Tibial artery (tissue), 4 donors: ENCODE measurements at regions not wholly inside any gene's neighbourhood (a gene's known extent, or its start where the extent isn't known, plus 50 kb on each side); places are given as distances from the start of the nearest gene placed in this dataset.

Experiments used
- DNase-seq, 2 donors: peaks; one replicate each; pipeline ENCODE4 v3.0.0-alpha.2; 2019
- H3K27ac ChIP-seq, 2 donors: fragments of 200-600 bp; sonication (generic) in 1 of 2; 1 replicate in 1 of 2; 2 replicates in 1 of 2; pipeline ENCODE4 v1.5.1; 2018 to 2019; ENCODE audit warnings: mild to moderate bottlenecking in 1 of 2
- H3K27me3 ChIP-seq, 2 donors: fragments of 200-600 bp; sonication (generic) in 1 of 2; one replicate each; pipeline versions ENCODE4 v1.5.1 to v1.6.0; 2016 to 2019
- H3K36me3 ChIP-seq, 3 donors: fragments of 200-600 bp; sonication (generic) in 2 of 3; one replicate each; pipeline ENCODE4 v1.5.1; 2016 to 2019; ENCODE audit warnings: mild to moderate bottlenecking in 2 of 3
- H3K4me1 ChIP-seq, 4 donors: fragments of 200-600 bp; sonication (generic) in 2 of 4; 1 replicate in 3 of 4; 2 replicates in 1 of 4; pipeline ENCODE4 v1.5.1; 2016 to 2019
- H3K4me3 ChIP-seq, 2 donors: fragments of 200-600 bp; sonication (generic) in 1 of 2; 1 replicate in 1 of 2; 2 replicates in 1 of 2; pipeline ENCODE4 v1.5.1; 2018 to 2019; ENCODE audit warnings: mild to moderate bottlenecking in 2 of 2
- H3K9me3 ChIP-seq, 3 donors: fragments of 200-600 bp; sonication (generic) in 1 of 3; one replicate each; pipeline ENCODE4 v1.5.1; 2016 to 2019
- intact Hi-C: fragments of 100-400 bp; cut with DNase I; formaldehyde crosslinking; loops from one replicate; pipeline ENCODE4 v1.15.0; 2023; ENCODE audit warnings: low total_unique reads
- TF ChIP-seq, protein P1 (sequence below), 2 experiments: fragments of 200-600 bp in 1 of 2; fragments of 450-650 bp in 1 of 2; IDR thresholded peaks; one replicate each; pipeline ENCODE4 v1.5.1; 2017 to 2019; ENCODE audit warnings: antibody characterized with exemption in 2 of 2, mild to moderate bottlenecking in 1 of 2, moderate library complexity in 1 of 2

DNA sequence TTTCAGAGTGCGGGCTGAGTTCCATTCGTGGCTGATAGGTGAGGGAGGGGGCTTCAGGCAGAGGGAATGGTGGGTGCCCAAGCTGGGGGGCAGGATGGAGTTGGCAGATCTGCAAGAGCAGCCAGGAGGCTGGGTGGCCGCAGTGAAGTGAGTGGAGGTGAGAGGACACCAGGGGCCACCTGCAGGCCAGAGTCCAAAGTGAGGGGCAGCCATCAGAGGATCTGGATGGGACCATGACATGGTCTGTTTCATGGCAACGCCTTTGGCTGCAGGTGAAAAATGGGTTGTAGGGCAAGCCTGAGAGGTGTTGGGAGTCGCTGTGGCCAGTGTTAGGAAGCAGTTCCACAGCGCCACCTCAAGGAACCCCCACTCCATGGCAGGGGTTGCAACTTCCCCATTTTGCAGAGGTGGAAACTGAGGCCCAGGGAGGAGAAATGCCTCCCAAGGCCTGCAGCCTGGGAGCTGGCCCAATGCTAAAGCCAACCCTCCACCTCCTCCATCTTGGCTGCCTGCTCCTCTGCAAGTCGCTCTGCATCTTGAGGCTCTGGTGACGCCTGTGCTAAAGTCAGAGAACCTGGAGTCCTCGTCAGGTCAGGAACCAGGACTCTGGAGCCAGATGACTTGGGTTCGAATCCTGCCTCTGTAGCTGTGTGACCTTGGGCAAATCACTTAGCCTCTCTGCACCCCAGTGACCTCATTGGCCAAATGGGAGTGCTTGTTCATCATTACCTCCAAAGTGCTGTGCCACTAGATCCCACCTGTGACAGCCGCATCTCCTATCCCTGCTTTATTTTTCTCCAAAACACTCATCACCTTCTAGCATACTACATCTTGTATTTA is 153.8 kb downstream of the CEBPB start:
- TF ChIP-seq, protein P1, sequence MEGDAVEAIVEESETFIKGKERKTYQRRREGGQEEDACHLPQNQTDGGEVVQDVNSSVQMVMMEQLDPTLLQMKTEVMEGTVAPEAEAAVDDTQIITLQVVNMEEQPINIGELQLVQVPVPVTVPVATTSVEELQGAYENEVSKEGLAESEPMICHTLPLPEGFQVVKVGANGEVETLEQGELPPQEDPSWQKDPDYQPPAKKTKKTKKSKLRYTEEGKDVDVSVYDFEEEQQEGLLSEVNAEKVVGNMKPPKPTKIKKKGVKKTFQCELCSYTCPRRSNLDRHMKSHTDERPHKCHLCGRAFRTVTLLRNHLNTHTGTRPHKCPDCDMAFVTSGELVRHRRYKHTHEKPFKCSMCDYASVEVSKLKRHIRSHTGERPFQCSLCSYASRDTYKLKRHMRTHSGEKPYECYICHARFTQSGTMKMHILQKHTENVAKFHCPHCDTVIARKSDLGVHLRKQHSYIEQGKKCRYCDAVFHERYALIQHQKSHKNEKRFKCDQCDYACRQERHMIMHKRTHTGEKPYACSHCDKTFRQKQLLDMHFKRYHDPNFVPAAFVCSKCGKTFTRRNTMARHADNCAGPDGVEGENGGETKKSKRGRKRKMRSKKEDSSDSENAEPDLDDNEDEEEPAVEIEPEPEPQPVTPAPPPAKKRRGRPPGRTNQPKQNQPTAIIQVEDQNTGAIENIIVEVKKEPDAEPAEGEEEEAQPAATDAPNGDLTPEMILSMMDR (IDR thresholded peaks at IDR 0.05), result no peak
- no peak overlapping the region for H3K27ac ChIP-seq
- intact Hi-C loops, result no loop called here
- no peaks in the 10 kb centered on the region for H3K27me3 ChIP-seq
- DNase-seq, result no peak
- no peak overlapping the region for H3K4me3 ChIP-seq
- no peaks in the 10 kb centered on the region for H3K36me3 ChIP-seq
- H3K4me1 ChIP-seq, result peaks cover 0 to 41% (median 19%) of the 10 kb centered on the region in 4 donors
- H3K9me3 ChIP-seq, result no peaks in the 10 kb centered on the region

DNA sequence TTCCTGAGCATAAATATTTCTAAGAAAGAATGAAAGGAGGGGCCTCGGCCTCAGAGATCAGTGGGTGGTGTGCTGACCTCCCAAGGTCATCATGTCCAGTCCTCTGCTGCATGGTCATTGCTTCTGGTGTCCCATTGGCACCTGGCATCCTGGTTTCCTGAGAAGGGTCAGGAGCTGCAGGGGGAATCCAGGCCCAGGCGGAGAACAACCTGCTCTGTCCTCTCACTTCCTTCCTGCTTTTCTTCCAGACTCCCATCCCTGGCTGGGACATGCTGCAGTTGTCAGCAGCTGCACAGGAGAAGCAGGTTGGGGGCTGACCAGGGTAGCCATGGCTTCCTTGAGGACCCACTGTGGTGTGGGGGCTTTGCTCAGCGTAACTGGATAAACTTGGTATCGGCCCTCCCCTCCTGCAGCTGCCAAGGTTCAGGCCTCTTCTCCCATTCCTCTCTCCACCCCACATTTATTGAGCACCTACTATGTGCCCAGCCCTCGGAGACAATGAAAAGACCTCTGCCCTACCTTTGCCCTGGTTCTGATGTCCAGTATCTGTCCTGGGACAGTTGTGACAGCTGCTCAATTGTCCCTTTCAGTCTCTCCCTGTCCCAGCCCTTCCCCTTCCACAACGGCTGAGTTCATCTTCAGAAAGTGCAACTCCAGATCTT is 155.2 kb downstream of the CEBPB start:
- H3K4me1 ChIP-seq, result peaks cover 0 to 41% (median 19%) of the 10 kb centered on the region in 4 donors
- peak overlapping the region; percentile 61 to 65 for H3K27ac ChIP-seq
- intact Hi-C loops, result no loop called here
- H3K4me3 ChIP-seq, result peak overlapping the region; percentile 8 to 23
- TF ChIP-seq, protein P1 (IDR thresholded peaks at IDR 0.05), result no peak
- no peak for DNase-seq
- H3K36me3 ChIP-seq, result no peaks in the 10 kb centered on the region
- no peaks in the 10 kb centered on the region for H3K9me3 ChIP-seq
- no peaks in the 10 kb centered on the region for H3K27me3 ChIP-seq

DNA sequence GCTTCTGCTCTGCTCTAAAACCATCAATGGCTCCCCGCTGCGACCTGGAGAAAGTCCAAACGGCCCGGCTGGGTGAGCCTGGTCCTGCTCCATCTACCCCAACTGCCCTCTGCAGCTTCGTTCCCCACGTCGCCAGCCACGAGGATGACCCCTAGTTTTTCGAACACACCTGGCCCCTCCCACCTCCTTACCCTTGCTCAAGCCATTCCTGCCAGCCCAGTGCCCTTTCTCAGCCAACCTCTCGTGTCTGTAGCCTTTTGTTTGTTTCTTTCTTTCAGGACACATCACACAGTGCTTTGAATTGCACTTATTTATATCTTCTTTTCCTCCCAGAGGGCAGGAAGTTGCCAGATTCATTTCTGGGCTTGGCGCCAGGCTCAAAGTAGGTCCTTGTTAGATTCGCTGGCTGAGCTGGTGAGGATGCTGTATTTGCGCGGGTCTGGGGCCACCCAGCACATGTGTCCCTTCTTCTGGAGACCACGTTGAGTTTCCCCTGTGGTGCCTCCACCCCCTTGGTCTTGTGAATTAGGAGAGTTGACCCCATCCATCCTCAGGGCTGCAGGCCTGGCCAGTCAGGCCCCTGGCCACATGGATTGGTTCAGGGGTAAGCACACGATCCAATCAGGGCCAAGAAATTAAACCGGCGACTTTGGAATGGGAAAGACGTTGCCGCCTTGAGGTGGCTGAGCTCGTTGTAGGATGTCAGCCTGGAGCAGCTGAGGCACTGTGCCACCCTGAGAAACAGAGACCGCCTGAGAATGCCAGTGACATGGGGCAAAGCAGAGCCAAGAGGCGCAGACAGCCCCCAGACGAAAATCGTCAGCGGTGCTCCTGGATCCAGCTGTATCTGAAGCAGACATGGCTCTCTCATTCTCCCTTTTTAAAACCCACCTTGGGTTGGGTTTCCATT is 156.0 kb downstream of the CEBPB start:
- TF ChIP-seq, protein P1 (IDR thresholded peaks at IDR 0.05), result no peak
- intact Hi-C loops, result no loop called here
- DNase-seq, result peak; percentile 91 to 95
- Histone ChIP-seq H3K36me3 (no peaks in the 10 kb centered on the region), H3K4me1 (peaks cover 0 to 41% (median 19%) of the 10 kb centered on the region in 4 donors), H3K27ac (peak overlapping the region; percentile 61 to 65), H3K9me3 (no peaks in the 10 kb centered on the region), H3K4me3 (peak overlapping the region; percentile 8 to 23), H3K27me3 (no peaks in the 10 kb centered on the region)

DNA sequence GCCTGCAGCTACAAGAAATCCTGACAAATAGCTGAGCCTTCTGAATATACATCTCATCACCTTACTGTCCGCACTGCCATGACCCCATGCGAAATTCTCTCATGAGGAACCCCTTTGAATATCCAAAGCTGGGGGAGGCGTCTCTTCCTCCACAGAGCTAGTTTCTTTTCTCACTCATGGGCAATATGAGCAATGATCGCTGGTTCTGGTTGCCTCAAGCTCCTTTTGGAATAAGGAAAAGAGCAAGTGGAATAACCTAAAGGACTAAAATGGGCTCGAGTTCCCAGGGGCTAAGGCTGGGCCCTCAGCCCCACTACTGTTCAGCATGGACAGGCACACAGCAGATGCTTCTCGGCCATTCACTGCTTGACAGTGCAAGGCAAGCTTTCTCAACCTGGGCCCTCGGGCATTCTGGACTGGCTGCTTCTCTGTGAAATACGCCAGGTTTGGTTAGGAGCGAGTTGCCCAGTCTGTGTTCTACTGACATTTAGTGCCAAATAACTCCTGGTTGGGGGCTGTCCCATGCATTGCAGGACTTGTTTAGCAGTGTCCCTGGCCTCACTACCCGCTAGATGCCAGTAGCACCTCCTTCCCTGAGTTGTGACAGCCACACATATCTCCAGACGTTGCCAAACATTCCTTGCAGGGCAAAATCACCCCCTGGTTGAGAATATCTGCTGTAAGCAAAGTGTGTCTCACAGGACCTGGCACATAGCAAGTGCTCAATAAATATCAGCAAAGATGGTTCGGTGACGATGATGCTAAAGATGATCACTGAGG is 156.8 kb downstream of the CEBPB start:
- Histone ChIP-seq H3K27me3 (no peaks in the 10 kb centered on the region), H3K4me3 (no peak overlapping the region), H3K36me3 (no peaks in the 10 kb centered on the region), H3K4me1 (peaks cover 0 to 41% (median 19%) of the 10 kb centered on the region in 4 donors), H3K27ac (peak overlapping the region; percentile 61 to 65), H3K9me3 (no peaks in the 10 kb centered on the region)
- intact Hi-C loops, result no loop called here
- DNase-seq, result no peak
- TF ChIP-seq, protein P1 (IDR thresholded peaks at IDR 0.05), result no peak

DNA sequence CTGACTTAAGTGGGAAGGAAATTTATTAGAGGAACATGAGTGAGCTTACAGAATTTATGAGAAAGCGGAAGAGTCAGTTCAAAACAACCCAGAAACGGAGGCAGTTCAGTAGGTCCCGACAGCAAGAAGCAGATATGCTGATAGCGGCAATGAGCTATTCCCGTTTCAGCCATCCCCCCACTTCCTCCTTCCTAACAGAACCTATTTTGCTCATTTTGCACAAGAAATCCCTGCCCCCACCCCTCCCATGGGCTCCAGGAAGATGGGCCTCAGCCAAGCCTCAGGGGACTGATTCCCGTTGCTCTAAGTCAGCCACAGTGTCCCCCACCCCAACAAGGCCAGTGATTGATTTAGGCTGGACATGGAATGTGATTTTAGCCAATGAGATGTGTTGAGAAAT is 157.5 kb downstream of the CEBPB start:
- DNase-seq, result peak in 1 of 2 donors; percentile 59
- Histone ChIP-seq H3K27ac (peak overlapping the region; percentile 61 to 65), H3K4me3 (no peak overlapping the region), H3K9me3 (no peaks in the 10 kb centered on the region), H3K4me1 (peaks cover 0 to 38% (median 19%) of the 10 kb centered on the region in 4 donors), H3K36me3 (no peaks in the 10 kb centered on the region), H3K27me3 (no peaks in the 10 kb centered on the region)
- intact Hi-C loops, result no loop called here
- TF ChIP-seq, protein P1 (IDR thresholded peaks at IDR 0.05), result no peak
